ENCODE measurements at regions not wholly inside any gene's neighbourhood (a gene's known extent, or its start where the extent isn't known, plus 50 kb on each side); places are given as distances from the start of the nearest gene placed in this dataset.

- no peak for TF ChIP-seq CTCF (IDR thresholded peaks at IDR 0.05; ENCODE audit: extremely low read depth in 1 of 2, insufficient read depth in 1 of 2, low read depth in 1 of 2, low read length in 2 of 2)
- no peak for TF ChIP-seq EZH2 (IDR thresholded peaks at IDR 0.05; ENCODE audit: borderline replicate concordance, low read depth, low read length, severe bottlenecking)
- no peak for TF ChIP-seq JUN (IDR thresholded peaks at IDR 0.05; ENCODE audit: borderline replicate concordance, insufficient read depth, insufficient read length, low read depth)
- no peak for TF ChIP-seq MAX (IDR thresholded peaks at IDR 0.05; ENCODE audit: insufficient read depth, insufficient read length)
- TF ChIP-seq POLR2A (IDR thresholded peaks at IDR 0.05; ENCODE audit: low read depth, low read length), result no peak
- TF ChIP-seq GATA2 (IDR thresholded peaks at IDR 0.05; ENCODE audit: insufficient read depth, insufficient read length, low read depth, low read length), result no peak
These were observed 437.9 kb downstream of the CSNK1G3 start for GRCh38 chr5:123949807-123950340.

Measured in endothelial cell of umbilical vein (primary cell).